DND-41 (cell line): ENCODE measurements at regions not wholly inside any gene's neighbourhood (a gene's known extent, or its start where the extent isn't known, plus 50 kb on each side); places are given as distances from the start of the nearest gene placed in this dataset.

Source experiments
- ATAC-seq: fragments of 200-7000 bp; cut with Tn5 transposase; 3 replicates; pipeline ENCODE4 v1.9.1; 2021; ENCODE audit warnings: low read depth; ENCODE audit not compliant: insufficient read depth
- DNase-seq: peaks from one replicate; pipeline ENCODE4 v3.0.0-alpha.2; 2020
- H2AFZ ChIP-seq: 2 replicates; pipeline ENCODE4 v1.6.0; 2012; ENCODE audit warnings: low read depth, low read length
- H3K27ac ChIP-seq: 2 replicates; pipeline ENCODE4 v1.5.1; 2012; ENCODE audit warnings: low read length, inconsistent platforms
- H3K27me3 ChIP-seq: fragments of 200-600 bp; sonication (generic); 2 replicates; pipeline ENCODE4 v1.6.0; 2012; ENCODE audit warnings: low read length, mild to moderate bottlenecking, inconsistent platforms; ENCODE audit not compliant: insufficient read depth, poor library complexity
- H3K36me3 ChIP-seq: 2 replicates; pipeline ENCODE4 v1.5.1; 2012; ENCODE audit warnings: low read length, inconsistent platforms; ENCODE audit not compliant: insufficient read depth
- H3K4me1 ChIP-seq: 2 replicates; pipeline ENCODE4 v1.5.1; 2012; ENCODE audit warnings: mild to moderate bottlenecking, low read length; ENCODE audit not compliant: insufficient read depth
- H3K4me2 ChIP-seq: 2 replicates; pipeline ENCODE4 v1.6.0; 2012; ENCODE audit warnings: mild to moderate bottlenecking, moderate library complexity, low read length, inconsistent platforms; ENCODE audit not compliant: insufficient read depth
- H3K4me3 ChIP-seq, 2 experiments: fragments of 200-600 bp in 1 of 2; shearing (Covaris generic) in 1 of 2; 2 replicates each; pipeline ENCODE4 v1.5.1; 2012 to 2016; ENCODE audit warnings: inconsistent platforms in 2 of 2, low read length in 2 of 2, mild to moderate bottlenecking in 2 of 2, low read depth in 1 of 2, moderate library complexity in 1 of 2
- H3K79me2 ChIP-seq: 2 replicates; pipeline ENCODE4 v1.6.0; 2012; ENCODE audit warnings: low read length, inconsistent platforms; ENCODE audit not compliant: insufficient read depth
- H3K9ac ChIP-seq: 2 replicates; pipeline ENCODE4 v1.6.0; 2012; ENCODE audit warnings: low read depth, mild to moderate bottlenecking, inconsistent platforms, low read length, moderate library complexity
- H3K9me3 ChIP-seq: 2 replicates; pipeline ENCODE4 v1.5.1; 2012; ENCODE audit warnings: low read length, moderate library complexity, mild to moderate bottlenecking, inconsistent platforms; ENCODE audit not compliant: insufficient read depth, severe bottlenecking
- H4K20me1 ChIP-seq: 2 replicates; pipeline ENCODE4 v1.6.0; 2012; ENCODE audit warnings: low read length; ENCODE audit not compliant: insufficient read depth
- CTCF ChIP-seq: IDR thresholded peaks from 2 replicates; pipeline ENCODE4 v1.5.1; 2012; ENCODE audit warnings: borderline replicate concordance, low read length, moderate library complexity, mild to moderate bottlenecking; ENCODE audit not compliant: poor library complexity, severe bottlenecking; ENCODE audit errors: extremely low read depth
- EZH2 ChIP-seq: IDR thresholded peaks from 3 replicates; pipeline ENCODE4 v1.6.1; 2012; ENCODE audit warnings: borderline replicate concordance, low read depth, mild to moderate bottlenecking, moderate library complexity, low read length, inconsistent platforms; ENCODE audit not compliant: severe bottlenecking

GRCh38 chr2:134190062-134190806 lies 63.6 kb upstream of the MGAT5 start:
- Histone ChIP-seq H3K36me3 (0 out of 2 replicates have a peak, but pooled peaks cover 3% of the 10 kb centered on the region), H3K79me2 (peaks cover 79% of the 10 kb centered on the region), H3K27me3 (no peaks in the 10 kb centered on the region), H3K9ac (no peak overlapping the region), H3K9me3 (no peaks in the 10 kb centered on the region), H2AFZ (no peak overlapping the region), H3K4me3 (no peak overlapping the region), H3K4me1 (0 out of 2 replicates have a peak, but pooled peaks cover 4% of the 10 kb centered on the region), H3K27ac (no peak overlapping the region), H4K20me1 (peaks cover 24% of the 10 kb centered on the region), H3K4me2 (no peak overlapping the region)
- DNase-seq (no peak), ATAC-seq (peak; percentile 19; the same call in 2 of the 3 replicates)
- TF ChIP-seq CTCF (no peak), EZH2 (no peak)

GRCh38 chr2:134190807-134191203 lies 63.1 kb upstream of the MGAT5 start:
- Histone ChIP-seq H3K9me3 (no peaks in the 10 kb centered on the region), H4K20me1 (peaks cover 21% of the 10 kb centered on the region), H3K36me3 (0 out of 2 replicates have a peak, but pooled peaks cover 3% of the 10 kb centered on the region), H3K9ac (no peak overlapping the region), H3K4me1 (0 out of 2 replicates have a peak, but pooled peaks cover 4% of the 10 kb centered on the region), H3K27ac (no peak overlapping the region), H3K4me3 (no peak overlapping the region), H2AFZ (no peak overlapping the region), H3K79me2 (peaks cover 79% of the 10 kb centered on the region), H3K27me3 (no peaks in the 10 kb centered on the region), H3K4me2 (no peak overlapping the region)
- ATAC-seq = no peak
- no peak for DNase-seq
- TF ChIP-seq EZH2 (no peak), CTCF (no peak)

GRCh38 chr2:134191835-134192234 lies 62.0 kb upstream of the MGAT5 start:
- Histone ChIP-seq H3K9ac (no peak overlapping the region), H3K4me3 (no peak overlapping the region), H3K4me2 (no peak overlapping the region), H3K27ac (no peak overlapping the region), H3K4me1 (0 out of 2 replicates have a peak, but pooled peaks cover 4% of the 10 kb centered on the region), H2AFZ (no peak overlapping the region), H3K36me3 (0 out of 2 replicates have a peak, but pooled peaks cover 3% of the 10 kb centered on the region), H3K79me2 (peaks cover 76% of the 10 kb centered on the region), H3K9me3 (no peaks in the 10 kb centered on the region), H4K20me1 (peaks cover 11% of the 10 kb centered on the region; the same call in 1 of the 2 replicates), H3K27me3 (no peaks in the 10 kb centered on the region)
- no peak for DNase-seq
- no peak for ATAC-seq
- no peak for TF ChIP-seq CTCF
- TF ChIP-seq EZH2 = no peak
